Type B pancreatic cell (in vitro differentiated cells): ENCODE measurements at regions not wholly inside any gene's neighbourhood (a gene's known extent, or its start where the extent isn't known, plus 50 kb on each side); places are given as distances from the start of the nearest gene placed in this dataset.
A peak's percentile ranks its signal among the peaks of the same experiment; 100 is the strongest.
"Not testable (repeated sequence)": the region's sequence is repeated elsewhere in the genome, so short reads cannot be mapped to it uniquely, and the experiment has no call there.

Source experiments
- DNase-seq: peaks from one replicate; pipeline ENCODE4 v3.0.0; 2021; ENCODE audit warnings: mixed read lengths; ENCODE audit not compliant: unreplicated experiment; ENCODE audit errors: extremely low spot score
- H3K27ac Mint-ChIP-seq: 2 replicates; pipeline ENCODE4 v1.8.0; 2021; ENCODE audit warnings: mild to moderate bottlenecking, mixed read lengths
- H3K27me3 Mint-ChIP-seq: 2 replicates; pipeline ENCODE4 v1.8.0; 2021; ENCODE audit warnings: mixed read lengths
- H3K36me3 Mint-ChIP-seq: 2 replicates; pipeline ENCODE4 v1.8.0; 2021; ENCODE audit warnings: mixed read lengths
- H3K4me1 Mint-ChIP-seq: one replicate; pipeline ENCODE4 v1.8.0; 2021; ENCODE audit warnings: mixed read lengths; ENCODE audit not compliant: unreplicated experiment
- H3K4me3 Mint-ChIP-seq: 2 replicates; pipeline ENCODE4 v1.8.0; 2021; ENCODE audit warnings: mild to moderate bottlenecking, mixed read lengths
- H3K9me3 Mint-ChIP-seq: 2 replicates; pipeline ENCODE4 v1.8.0; 2021; ENCODE audit warnings: mixed read lengths
- CTCF ChIP-seq: fragments of 200-600 bp; sonication (generic); conservative IDR thresholded peaks from 2 replicates; pipeline ENCODE4 v1.5.0; 2021; ENCODE audit warnings: antibody characterized with exemption, mild to moderate bottlenecking

- DNase-seq = peak; percentile 16
- Mint-ChIP-seq H3K4me3 (no peak overlapping the region), H3K27ac (no peak overlapping the region), H3K36me3 (no peaks in the 10 kb centered on the region), H3K4me1 (no peaks in the 10 kb centered on the region), H3K27me3 (peaks cover 31% of the 10 kb centered on the region), H3K9me3 (no peaks in the 10 kb centered on the region)
- TF ChIP-seq CTCF = no peak
These were observed 153.3 kb downstream of the PTPRU start for GRCh38 chr1:29389533-29390041.

GRCh38 chr1:29388884-29389283, 152.6 kb downstream of the PTPRU start:
- peaks cover 31% of the 10 kb centered on the region for H3K27me3 Mint-ChIP-seq
- no peak for TF ChIP-seq CTCF
- H3K27ac Mint-ChIP-seq = no peak overlapping the region
- no peak overlapping the region for H3K4me3 Mint-ChIP-seq
- H3K9me3 Mint-ChIP-seq = no peaks in the 10 kb centered on the region
- no peak for DNase-seq
- peaks cover 4% of the 10 kb centered on the region for H3K4me1 Mint-ChIP-seq
- no peaks in the 10 kb centered on the region for H3K36me3 Mint-ChIP-seq

- Mint-ChIP-seq H3K9me3 (no peaks in the 10 kb centered on the region), H3K4me3 (no peak overlapping the region), H3K27me3 (peaks cover 35% of the 10 kb centered on the region), H3K36me3 (no peaks in the 10 kb centered on the region), H3K27ac (no peak overlapping the region), H3K4me1 (peaks cover 11% of the 10 kb centered on the region)
- no peak for TF ChIP-seq CTCF
- peak; percentile 7 for DNase-seq
These were observed 151.8 kb downstream of the PTPRU start for GRCh38 chr1:29388170-29388569.

- no peaks in the 10 kb centered on the region for H3K36me3 Mint-ChIP-seq
- H3K27ac Mint-ChIP-seq = no peak overlapping the region
- no peak overlapping the region for H3K4me3 Mint-ChIP-seq
- no peak for TF ChIP-seq CTCF
- H3K9me3 Mint-ChIP-seq = no peaks in the 10 kb centered on the region
- peaks cover 11% of the 10 kb centered on the region for H3K4me1 Mint-ChIP-seq
- H3K27me3 Mint-ChIP-seq = peaks cover 33% of the 10 kb centered on the region
- DNase-seq = peak; percentile 31
These were observed 150.9 kb downstream of the PTPRU start for GRCh38 chr1:29387210-29387609.

- H3K27ac Mint-ChIP-seq = not testable (repeated sequence)
These were observed 150.1 kb downstream of the PTPRU start for GRCh38 chr1:29386453-29386852.

GRCh38 chr1:29385966-29386365, 149.6 kb downstream of the PTPRU start:
- Mint-ChIP-seq H3K4me3 (no peak overlapping the region), H3K27me3 (peaks cover 29% of the 10 kb centered on the region), H3K27ac (no peak overlapping the region), H3K36me3 (no peaks in the 10 kb centered on the region), H3K4me1 (peaks cover 11% of the 10 kb centered on the region), H3K9me3 (no peaks in the 10 kb centered on the region)
- TF ChIP-seq CTCF = no peak
- DNase-seq = no peak

More at GRCh38 chr1:29386453-29386852, 150.1 kb downstream of the PTPRU start:
- not testable (repeated sequence) for H3K4me3 Mint-ChIP-seq, DNase-seq, H3K9me3 Mint-ChIP-seq, H3K36me3 Mint-ChIP-seq
- Mint-ChIP-seq H3K4me1 (peaks cover 11% of the 10 kb centered on the region), H3K27me3 (peaks cover 29% of the 10 kb centered on the region)
